Inferior parietal cortex (tissue), 1 donor: ENCODE measurements at regions not wholly inside any gene's neighbourhood (a gene's known extent, or its start where the extent isn't known, plus 50 kb on each side); places are given as distances from the start of the nearest gene placed in this dataset.

Source experiments
- DNase-seq: peaks from one replicate; pipeline ENCODE4 v3.0.0-alpha.2; 2016; ENCODE audit errors: extremely low spot score

DNA sequence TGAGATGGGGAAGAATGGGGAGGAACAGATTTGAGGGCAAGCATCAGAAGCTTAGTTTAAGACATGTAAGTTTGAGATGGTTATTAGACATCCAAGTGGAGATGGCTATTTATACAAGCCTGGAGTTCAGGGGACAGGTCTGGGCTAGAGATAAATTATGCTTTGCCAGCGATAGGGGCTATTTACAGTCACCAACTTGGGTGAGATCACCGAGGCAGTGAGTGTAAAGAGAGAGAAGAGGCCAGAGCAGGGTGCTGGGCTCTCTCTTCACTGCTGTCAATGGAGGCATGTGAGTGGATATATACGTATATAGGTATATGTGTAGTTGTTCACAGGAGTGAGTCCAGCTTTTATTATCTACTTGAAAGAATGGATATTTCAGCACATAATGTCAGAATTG is 81.0 kb downstream of the QPCT start:
- no peak for DNase-seq

DNA sequence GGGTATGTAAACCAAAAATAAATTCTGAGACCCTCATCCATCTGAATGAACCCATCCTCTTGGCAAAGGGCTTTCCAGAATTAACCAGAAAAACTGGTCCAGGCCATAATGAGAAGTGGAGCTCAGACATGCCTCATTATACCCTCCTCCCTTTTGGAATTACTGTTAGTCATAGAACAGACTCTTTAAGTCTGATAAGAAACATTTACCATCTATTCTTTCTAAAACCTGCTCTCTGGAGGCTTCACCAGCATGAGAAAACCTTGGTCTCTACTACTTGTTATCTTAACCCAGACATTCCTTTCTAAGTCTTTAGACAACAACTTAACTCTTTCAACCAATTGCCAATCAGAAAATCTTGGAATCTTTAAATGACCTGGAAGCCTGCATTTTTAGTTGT is 82.8 kb downstream of the QPCT start:
- no peak for DNase-seq

DNA sequence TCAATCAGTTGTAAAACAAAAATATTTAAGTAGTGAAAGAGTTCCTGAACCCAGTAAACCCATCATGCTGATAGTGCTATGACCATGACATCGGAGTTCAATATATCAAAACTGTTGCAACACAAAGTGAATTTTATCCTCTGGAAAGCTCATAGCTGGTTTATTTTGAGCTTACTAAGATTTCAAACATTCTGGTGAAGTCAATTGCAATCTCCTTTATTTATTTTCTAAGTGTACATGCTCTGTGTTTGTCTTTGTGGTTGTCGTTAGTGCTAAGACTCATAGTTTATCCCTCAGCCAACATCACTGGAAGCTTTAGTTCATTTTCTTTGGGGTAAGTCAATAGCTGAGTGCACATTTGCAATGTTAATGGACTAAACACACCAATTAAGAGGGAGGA is 91.9 kb downstream of the QPCT start:
- no peak for DNase-seq

DNA sequence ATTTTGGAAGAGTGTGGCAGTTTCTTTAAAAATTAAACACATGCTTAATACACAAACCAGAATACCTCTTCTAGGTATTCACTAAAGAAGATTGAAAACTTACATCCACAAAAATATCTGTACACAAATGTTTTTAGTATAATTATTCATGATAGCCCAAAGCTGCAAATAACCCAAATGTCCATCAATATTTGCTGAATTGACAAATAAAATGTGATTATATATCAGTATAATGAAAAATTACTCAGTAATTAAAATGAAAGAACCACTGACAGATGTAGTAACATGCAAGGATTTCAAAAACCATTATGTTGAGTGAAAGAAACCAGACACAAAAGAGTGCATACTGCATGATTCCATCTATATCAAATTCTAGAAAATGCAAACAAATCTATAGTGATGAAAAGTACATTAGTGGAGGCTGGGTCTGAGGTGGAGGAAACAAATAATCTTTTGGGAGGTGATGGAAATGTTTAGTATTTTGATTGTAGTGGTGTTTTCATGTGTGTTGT is 94.8 kb downstream of the QPCT start:
- no peak for DNase-seq

DNA sequence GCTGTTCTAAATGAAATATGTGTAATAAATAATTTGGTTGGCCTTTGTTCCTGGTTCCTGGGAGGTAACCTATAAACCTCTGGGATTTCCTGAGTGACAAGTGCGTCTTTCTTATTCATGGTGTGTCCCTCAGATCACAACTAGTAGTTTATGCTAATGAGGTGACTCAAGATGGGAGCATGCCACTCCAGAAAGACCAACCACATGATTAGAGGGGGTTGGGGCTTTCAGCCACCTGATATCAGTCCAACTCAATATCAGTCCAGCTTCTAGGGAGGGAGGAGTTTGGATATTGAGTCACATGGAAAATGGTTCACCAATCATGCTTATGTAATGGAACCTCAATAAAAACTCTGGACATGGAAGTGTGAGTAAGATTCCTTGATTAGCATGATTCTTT is 96.6 kb downstream of the QPCT start:
- DNase-seq, result no peak

DNA sequence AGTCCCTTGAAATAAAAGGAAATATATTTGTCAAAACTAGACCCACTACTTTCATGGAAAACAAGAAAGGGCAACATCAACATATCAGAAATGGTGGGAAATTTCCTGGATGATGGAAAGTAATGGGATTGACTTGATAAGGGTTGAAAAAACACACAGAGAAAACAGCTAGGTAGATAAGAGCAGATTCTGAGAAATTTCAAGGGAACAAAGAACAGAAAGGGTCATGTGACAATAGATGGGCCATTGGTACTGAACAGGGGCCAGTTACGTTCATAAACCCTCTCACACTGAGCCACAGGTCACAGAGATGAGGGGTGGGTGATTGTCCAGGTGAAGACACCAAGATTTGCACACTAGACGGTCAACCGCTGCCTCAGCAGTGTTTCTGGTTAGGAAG is 98.7 kb downstream of the QPCT start:
- no peak for DNase-seq

DNA sequence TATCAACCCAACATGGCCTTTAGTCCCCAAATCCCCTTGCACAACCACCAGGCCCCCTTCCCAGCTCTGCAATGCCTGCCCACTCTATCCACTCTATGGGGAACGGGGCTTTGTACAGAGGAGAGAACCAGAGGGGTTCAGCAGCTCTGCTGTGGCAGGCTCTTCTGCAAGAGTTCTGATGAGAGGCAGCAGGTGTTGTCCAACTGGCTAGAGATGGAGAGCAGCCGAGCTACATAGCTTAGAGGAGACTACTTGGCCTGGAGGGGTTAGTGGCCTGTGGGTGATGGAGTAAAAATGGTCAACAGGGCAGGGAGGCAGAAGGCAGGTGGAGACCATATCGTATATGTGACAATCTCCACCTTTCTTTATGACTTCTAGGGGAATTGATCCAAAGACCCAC is 103.0 kb downstream of the QPCT start:
- no peak for DNase-seq

DNA sequence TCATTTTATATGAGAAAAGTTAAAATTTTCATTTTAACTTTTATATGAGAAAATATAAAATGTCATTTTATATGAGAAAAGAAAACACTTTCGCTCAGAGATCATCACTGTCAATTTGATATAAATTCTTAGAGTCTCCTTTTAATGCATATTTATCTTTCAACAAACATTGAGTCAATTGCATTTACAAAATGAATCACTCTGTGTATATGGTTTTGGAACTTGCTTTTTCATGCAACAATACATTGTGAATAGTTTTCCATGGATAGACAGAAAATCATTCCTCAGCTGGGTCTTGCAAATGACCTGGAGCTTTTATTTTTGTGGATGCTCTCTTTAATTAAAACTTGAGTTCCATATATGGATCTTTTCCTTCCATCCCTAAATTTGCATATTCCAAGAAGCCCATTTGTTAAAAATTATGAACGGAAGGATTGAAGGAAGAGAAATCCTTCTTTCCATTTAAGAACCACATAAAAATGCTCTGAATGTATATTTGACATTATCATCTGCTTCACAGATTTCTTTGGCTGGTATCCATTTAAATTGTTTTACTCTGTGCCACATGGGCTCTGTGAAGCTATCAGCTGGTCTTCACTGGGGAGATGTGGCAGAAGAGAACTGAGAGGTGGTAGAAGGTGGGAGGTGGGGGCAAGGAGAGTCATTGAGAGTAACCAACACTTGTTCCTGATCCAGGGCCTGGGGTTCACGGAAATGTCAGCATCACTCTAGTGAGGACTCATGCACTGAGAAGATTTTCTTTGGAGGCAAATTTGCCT is 104.1 kb downstream of the QPCT start:
- DNase-seq, result no peak

DNA sequence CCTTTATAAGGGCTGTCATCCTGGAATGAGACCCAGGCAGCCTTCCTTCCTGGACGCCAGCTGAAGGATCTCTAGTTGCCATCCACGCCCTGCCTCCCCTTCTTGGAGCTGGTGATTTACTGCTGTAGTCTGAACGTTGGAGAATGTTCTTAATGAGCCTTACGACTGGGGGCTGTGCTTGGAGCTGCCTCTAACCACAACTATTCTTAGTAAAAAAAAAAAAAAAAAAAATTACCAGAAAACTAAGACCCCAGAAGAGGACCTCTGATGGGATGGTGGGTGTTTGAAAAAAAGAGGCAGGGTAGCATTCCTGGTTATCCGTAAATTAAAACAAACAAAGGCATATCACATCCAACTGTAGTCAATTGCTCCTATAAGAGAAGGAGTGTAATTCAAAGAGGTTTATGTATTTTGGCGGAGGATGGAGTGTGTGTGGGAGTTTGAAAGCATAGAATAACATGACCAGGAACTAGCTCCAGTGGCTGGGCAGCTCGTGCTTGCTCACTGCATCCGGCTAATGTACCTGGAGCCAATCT is 105.4 kb downstream of the QPCT start:
- no peak for DNase-seq

DNA sequence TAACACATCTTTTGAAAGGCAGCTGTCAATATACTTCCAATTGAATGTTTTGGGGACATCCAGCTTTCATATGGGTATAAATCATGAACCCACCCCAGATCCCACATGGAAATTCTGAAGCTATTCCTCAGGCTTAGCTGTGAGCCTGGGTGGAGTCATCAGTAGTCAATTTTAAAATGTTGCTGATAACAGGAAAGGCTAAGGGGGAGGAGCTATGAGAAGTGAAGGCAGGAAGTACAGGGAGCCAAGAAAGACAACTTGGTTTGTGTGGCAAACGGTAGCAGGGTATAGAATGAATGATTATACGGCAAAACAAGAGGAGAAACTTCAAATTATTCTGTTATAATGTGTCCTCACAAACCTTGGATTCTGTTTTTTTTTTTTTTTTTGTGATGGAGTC is 108.6 kb downstream of the QPCT start:
- no peak for DNase-seq

DNA sequence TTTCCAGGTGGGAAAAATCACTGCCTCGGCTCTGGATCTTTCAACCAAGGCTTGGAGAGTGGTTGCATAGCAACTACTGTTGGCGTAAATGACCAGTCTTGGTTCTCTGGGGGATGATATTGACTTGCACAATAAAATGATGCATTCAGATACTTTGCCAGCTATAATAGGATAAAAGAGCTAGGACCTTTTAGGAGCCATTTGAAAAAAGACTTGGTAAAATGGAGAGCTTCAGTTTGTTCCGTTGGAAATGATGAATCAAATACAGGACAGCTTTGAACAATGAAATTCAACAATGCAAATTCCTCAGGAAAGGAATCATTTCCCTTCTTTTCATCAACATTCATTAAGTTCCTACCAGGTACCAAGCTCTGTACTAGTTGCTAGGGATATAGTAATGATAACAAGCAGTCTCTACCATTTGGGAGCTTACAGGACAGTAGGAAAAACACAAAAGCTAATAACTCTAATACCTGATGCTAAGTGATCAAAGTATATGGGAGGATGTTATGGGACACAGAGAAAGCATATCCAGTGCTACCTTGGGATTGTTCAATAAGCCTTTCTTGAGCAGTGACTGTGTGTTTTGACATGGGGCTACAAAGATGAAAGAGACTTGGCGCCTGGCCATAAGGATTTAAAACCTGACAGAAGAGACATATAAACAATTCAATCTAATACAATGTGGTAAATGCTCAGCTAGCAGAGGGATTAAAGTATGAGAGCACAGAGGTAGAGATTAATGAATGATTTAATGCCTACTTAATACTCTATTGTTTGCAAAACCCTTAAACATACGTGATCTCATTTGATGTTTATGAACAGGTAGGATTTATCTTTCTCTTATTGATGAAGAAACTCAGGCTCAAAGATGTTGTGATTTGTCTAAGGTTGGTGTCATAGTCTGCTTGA is 110.7 kb downstream of the QPCT start:
- no peak for DNase-seq

DNA sequence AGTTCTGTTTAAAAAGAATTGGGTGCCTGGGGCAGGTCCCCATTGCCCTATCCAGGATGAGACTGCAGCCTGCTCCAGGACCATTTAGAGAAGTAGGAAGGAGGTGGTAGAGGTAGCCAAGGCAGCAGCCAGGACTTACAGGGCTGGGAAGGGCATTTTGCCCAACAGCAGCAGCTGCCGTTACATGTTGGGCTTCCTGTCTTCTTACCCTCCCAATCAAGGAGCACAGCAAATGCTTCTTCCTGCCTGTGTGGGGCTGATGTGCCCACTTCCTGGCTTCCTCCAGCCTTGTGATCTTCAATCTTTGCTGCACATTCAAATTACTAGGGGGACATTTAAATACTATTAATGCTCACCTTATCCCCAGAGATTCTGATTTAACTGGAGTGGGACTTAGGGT is 112.0 kb downstream of the QPCT start:
- DNase-seq, result no peak

DNA sequence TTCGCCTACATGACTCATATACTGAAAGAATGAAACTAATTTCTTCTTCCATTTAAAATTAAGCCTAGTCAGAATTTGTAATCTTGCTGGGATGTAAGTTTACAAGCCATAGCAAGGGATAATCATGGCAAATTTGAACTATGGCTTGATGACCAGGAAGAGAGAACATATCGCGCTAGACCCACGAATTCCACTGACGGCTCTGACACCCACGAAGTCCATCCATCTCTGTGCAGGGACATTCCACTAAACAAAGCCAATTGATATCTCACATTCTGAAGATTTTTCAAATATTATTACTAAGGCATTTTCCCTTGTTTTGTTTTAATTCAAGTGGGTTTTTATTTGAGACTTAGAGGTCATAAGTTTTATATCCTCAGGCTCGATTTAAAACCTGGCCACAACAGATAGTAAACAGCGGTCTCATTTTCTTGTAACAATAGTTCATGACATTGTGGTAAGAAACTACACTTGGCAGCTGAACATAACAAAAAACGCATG is 113.0 kb downstream of the QPCT start:
- DNase-seq, result no peak

DNA sequence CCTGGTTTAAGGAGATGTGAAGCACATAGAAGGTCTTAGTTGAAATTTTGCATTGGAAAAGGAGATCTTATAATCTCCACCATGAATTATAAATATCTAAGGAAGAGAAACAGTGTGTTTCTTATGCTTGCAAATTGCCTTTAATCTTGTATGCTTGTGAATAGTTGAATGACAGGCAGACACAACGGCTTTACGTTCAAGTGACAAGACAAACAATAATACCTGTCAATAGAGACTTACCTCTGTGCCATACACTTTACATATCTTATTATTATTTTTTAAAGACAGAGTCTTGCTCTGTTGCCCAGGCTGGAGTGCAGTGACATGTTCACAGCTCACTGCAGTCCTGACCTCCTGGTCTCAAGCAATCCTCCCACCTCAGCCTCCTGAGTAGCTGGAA is 113.7 kb downstream of the QPCT start:
- DNase-seq, result no peak

DNA sequence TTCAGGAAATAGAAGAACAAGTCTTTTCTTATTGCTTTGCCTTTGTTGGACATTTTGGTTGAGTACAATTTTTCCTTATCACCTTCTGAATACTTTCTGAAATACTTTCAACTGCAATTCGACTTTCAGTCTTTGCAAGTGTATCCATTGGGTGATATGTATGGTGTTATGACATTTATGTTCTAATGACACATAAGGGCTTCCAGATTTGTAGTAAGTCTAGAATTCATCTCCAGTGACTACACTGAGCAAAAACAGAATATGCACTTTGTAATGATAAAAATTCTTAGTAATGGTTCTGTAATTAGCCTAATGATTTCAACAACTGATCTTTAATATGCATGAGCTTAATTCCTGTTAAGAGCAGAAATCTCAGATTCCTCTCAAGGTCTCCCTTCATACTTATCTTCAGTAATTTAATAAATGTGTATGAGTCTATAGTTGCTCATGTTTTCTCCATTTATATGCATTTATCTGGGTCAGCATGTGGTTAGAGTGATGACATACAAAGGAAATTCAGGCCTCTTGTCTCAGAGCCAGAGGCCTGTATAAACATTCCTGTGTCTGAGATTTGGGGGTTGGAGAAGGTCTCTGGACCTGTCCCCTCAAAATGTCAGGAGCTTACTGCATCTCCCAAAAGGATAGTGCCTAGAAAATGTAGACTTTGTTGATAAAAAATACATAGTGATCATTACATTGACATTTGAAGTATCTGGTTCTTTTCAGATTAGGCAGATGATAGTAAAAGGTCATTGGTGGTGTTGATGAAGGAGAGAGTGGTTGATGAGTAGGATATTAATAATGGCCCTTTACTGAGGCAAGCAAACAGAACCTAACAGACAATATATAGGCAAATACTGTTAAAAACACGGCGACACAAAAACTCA is 114.9 kb downstream of the QPCT start:
- no peak for DNase-seq

DNA sequence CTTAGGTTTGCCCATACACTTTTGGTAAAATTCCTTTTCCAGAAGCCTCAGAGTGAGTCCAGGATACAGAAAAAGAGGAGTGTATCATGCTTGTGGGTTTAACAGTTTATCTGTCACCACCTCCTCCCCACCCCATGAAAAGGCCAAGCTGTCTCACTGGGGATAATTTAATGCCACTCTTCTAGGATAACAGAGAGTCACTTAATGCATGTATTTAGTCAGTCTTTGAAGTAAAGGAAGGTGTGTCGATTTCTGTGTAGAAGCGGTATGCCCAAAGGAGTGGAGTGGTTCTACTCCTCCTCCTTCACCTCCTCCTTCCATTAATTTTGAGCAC is 116.4 kb downstream of the QPCT start:
- DNase-seq, result no peak

DNA sequence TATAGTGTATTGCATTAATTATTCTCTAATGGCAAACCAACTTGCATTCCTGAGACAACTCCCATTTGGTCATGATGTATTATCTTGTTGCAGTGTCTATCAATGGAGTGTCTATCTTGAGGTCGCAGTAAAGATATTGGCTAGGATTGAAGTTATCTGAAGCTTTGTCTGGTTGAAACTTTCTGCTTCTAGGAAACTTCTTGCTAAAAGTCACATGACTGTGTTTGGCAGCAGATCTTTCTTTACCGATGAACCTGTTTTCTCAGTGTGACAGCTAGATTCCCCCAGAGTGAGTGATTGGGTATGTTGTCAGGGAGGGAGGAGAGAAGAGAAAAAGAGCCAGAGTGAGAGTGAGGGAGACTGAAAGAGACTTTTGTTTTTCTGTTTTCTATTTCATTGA is 119.6 kb downstream of the QPCT start:
- DNase-seq, result no peak

DNA sequence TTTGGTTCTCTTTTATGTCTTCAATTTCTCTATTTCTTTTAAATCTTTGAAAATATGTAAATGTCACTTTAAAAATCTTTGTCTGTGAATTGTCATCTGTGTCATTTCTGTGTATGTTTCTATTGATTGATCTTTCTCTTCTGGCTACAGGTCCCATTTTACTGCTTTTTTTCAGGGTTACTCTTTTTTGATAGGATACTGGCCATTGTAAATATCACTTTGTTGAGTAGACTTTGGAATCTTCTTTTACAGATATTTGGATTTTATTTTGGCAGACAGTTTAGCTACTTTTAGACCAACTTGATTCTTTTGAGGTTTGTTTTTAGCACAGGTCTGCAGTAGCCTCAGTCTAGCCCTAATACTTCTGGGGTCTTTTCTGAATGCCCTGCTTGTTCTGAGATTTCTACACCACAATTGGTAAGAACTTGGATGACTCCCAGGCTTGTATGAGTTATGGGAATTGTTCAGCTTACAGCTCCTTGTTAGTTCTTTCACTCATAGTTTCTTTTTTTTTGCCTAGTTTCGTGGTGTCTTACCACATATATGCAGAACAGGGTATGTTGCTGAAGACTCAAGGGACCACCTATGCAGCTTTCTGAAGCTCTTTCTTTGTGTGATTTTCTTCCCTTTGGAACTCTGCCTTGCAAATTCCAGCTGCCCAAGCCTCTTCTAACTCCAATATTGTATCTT is 122.2 kb downstream of the QPCT start:
- DNase-seq, result no peak

DNA sequence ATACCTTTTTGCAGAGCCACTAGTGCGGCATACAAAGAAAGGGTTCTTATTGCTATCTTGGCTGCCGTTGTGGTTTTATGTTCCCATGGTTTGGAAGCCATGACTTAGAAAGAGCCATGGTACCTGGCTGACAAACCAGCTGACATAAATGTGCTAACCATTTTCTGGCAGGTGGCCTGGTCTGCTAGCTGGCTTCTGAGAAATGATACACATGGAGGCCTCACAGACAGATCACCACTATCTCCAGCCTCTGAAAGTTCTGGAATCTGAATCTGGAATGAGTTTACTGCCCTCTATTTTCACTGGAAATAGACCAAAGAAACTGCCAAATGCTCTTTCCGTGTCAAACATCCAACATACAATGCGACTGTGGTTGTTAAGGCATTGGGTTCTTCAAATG is 123.7 kb downstream of the QPCT start:
- DNase-seq, result no peak

DNA sequence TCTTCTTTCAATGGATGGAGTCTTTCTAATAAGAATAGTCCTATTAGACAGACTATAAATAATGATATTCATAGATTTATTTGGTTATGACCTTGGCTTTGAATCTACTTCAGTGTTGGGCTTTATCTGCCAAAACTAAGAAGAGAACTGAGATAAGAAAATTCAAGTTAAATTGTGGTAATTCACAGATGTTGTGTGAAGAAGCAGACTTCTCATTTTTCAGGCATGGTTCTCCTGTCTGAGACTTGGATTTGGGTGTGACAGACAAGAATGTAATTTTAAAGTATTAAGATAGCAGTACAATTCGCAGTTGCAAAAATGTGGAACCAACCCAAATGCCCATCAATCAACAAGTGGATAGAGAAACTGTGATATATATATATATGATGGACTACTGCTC is 124.7 kb downstream of the QPCT start:
- no peak for DNase-seq

DNA sequence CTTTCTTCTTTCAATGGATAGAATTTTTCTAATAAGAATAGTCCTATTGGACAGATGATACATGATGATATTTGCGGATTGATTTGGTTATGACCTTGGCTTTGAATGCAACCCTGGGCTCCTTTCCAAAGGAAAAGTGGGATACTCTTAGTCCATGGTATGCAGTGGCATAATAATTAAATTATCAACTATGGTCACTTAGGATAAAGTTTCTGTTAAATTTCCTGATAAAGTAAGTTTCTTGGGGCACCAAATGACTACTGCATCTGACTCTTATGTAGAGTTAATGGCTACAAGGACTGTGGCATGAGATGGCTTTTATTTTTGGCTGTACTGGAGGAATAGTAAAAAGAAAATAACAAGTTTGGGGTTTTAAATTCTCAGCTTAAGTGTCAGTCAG is 126.7 kb downstream of the QPCT start:
- DNase-seq, result no peak
